Medulla oblongata (tissue), 1 donor: ENCODE measurements at regions not wholly inside any gene's neighbourhood (a gene's known extent, or its start where the extent isn't known, plus 50 kb on each side); places are given as distances from the start of the nearest gene placed in this dataset.

Experiments used
- DNase-seq: peaks from one replicate; pipeline ENCODE4 v3.0.0-alpha.2; 2015; ENCODE audit errors: extremely low spot score

DNA sequence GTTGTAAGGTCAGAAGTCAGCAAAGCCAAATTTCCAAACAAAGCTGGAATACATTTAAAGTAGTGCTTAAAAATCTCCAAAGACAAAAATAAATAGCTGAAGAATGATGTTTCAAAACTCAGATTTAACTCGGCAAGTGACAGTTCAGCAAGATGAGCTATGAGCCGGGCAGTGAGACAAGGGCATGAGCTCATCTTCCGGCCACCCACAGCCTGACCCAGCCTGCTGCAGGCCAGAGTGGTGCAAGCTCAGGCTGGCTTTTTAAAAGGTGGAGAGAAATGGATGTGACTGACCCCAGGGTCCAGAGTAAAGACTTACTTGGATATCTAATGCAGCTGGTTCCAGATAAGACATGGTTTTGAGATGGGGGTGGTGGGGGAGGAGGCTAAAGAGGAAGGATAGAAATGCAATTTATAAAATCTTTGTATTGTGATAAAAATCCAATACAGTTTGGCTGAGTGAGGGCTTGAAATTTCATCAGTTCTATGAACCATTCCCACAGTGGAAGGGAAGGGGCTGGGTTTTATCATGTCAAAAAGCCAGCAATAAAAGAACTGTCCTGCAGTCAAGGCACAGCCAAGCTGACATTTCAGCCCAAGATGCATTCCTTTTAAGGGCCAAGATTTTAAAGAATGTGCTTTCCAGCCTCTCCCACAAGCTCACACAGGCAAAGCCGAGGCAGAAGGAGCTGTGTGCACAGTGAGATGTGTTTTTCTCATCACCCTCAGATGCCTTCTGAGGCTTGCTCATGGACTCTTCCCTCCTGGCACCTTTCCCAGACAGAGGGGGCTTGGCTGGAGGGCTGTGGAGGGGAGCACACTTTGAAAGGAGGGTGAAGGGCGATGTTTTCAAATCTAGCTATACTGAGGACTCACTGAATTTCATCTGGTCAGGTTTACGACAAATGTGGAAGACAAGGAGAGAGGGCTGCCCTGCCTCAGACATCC, 97.9 kb upstream of the KLHL29 start:
- no peak for DNase-seq

DNA sequence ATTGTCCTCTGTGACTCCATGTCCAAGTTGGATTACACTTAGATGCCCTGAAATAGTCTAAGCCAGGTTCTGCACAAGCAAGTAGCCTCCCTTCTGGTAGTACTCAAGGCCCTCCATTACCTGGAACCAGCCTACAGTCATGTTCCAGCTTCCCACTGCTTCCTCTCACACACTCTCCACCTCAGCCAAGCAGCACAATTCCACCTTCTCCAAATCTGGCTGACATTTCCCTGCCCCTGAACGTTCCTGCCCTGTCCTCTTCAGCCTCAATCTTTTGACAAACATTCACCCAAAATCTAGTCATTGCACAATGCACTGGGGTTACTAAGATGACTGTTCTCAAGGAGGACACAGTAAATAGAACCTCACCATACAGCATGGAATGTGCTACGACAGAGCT, 95.3 kb upstream of the KLHL29 start:
- DNase-seq = no peak

DNA sequence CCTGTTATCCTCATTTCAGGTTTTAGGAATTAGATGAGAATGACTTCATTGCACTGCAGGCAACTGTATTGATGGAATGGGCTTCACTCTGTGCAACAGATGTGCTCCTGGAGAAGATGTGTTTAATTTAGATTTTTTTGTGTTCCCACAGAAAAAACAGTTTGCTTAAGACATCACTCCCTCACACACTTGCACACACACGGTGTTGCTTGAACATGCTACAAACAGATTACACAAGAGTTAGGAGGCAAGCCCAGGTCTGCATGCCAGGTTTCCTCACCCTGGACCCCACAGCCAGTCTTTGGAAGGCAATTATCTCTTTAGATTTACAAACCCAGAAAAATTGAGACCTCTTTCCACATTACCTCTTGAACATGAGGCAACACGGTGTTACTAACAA, 93.7 kb upstream of the KLHL29 start:
- no peak for DNase-seq

DNA sequence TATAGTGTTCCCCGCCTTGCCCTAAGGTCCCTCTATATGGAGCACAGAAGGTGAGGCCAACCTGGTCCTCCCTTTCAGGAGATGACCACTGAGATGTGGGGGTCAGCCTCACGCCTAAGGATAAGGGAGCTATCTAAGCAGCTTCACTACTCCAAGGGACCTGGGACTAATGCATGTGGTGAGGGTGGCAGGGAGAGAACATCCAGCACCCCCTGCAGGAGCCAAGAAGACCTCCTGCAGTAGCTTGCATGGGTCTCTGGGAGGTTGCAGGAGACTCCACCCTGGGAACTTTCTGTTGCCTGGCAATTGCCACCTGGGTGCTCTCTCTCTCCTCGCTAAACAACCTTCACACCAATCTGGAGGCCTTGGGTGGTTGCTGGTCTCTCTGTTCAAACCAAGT, 93.0 kb upstream of the KLHL29 start:
- no peak for DNase-seq

DNA sequence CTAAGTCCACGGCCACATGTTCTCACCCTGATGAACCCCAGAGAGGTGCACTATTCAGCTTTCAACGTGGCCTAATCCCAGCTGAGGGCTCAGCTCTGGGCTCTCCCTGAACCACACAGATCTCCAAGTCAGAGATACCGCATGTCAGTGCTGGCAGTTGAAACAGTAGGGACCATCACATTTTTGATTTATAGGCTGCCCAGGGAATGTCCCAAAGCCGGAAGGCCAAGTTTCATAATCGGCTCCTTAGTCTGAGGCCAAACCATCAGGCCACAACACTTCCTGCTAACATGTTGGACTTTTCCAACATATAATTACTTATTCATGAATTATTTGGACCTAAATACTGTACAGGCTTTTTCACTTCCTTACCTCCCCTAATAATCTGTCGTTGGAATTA, 91.9 kb upstream of the KLHL29 start:
- DNase-seq = no peak

DNA sequence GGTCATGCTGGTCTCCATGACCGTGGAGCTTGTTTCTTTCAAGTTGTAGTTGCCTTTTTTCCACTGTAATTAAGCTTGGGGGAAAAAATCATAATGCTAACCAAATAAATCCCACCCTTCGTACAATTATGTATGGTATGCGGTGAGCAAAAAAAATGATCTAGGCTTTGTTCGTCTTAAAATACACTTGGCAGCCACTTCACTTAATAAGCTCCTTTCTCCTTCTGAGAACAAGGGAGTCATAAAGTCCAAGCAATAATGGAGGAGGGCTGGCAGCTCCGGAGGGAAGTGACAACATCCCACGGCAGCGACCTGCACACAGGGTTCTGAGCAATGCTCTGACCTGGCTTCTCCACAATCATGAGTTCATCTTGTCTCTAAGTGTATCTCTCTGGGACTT, 91.2 kb upstream of the KLHL29 start:
- no peak for DNase-seq

DNA sequence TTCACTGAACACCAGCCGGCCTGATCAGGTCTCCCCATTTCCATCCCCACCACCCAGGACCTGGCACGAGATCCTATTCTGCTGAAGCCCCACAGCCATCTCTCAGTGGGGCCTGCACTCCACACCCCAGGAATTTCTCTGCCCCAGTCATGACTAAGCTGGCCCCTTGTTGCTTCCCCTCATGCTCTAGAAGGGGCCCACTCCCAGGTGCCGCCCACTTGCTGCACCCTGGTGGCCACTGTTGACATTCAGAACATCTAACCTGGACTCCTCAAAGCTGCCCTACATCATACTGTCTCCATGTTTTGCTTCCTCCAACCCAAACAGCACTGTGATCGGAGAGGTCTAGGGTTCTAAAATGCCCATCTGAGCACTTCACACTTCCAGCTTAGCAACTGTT, 90.7 kb upstream of the KLHL29 start:
- DNase-seq = no peak

DNA sequence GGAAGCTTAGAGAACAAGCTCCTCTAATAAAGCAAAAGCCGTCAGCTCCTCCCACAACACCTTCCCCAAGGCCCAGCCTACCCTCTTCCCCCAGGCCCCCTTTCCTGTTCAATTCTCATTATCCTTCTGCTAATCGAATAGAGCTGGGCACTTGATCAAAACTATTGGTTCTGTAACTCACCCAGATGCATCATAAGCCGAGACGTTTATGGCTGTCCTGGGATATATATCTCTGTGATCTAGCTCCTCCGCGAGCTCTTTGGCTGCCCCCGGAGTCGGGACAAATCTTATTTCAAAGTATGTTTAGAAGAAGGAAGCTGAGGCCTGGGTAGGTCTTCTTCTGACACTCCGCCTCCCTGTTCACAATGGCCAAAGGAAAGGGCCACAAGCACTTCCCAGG, 88.3 kb upstream of the KLHL29 start:
- no peak for DNase-seq

DNA sequence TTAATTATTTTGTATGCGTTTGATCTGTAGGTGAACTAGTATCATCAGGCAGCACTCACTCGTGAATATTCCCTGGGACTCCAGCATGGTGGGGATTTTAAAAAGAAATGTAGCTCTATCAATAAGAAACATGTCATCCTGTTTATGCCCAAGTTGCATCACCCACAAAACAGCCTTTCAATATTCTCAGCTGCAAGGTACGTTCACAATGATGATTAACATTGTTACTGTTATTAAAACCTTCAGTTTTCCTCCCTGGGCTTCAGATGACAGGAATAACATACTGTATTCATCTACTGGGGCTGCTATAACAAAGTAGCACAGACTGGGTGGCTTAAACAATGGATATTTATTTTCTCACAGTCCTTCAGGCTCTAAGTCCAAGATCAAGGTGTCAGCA, 87.9 kb upstream of the KLHL29 start:
- no peak for DNase-seq

DNA sequence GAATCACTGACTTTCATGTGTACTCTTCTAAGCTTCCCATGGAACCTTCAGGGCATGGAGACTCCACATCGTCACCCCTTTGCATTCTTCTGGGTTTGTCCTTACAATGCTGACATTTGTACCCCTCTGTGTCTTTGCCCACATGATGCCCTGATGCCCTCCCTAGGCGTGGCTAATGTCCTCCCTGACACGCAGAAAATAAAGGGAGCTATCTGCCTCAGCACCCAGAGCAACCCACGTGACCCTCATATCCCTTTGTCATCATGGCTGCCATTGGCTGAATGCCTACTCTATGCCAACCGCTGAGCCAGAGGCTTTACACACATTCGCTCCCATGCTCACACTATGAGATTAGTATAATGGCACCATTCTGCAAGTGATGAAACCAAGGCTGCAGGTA, 86.4 kb upstream of the KLHL29 start:
- DNase-seq = no peak

DNA sequence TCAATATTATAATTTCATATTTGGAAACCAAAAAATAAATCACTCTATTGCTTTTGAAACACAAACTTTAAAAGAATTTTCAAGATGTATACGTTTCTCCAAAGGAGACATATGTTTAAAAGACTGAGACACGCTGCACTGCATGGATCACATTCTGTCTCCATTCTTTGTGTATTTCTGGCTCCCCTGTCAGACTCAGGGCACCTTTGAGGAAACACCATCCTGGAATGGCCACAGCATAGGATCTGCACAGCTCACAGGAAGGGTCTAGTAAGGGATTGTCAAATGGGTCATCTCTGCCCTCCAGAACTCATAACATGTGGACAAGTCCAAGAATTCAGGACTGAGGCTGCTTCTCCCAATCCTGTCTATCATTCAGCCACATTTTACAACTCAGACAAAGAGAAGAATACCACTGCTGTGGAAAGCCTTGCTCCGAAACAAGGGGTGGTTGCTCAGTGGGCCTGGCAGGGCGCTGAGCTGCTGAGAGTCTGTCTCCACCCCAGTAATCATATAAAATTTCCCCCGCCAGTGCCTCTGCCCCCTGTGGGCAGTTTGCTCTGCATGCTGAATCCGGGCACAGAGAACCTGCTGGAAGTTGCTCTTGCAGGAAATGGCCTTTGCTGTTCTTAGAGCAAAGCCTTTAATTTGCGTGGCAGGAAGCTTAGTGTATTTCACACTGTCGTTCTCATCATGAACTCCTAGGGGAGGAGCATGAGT, 85.3 kb upstream of the KLHL29 start:
- no peak for DNase-seq

DNA sequence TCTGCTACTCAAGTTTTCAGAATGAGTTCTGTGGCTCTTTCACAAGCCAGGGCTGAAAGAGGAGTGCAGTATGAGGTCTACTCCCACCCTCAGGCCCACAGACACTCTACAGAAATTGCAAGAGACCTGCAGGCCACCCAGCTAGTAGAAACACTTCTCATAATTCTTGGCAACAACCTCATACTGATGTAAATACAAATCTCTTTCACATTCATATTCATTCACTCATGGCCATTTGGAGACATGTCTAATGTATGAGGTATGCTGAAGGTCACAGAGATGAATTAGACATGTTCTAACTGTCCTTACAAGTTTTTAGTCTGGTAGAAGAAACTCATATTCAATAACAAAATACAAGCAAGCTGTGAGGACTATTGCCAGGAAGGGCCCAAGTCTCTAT, 83.8 kb upstream of the KLHL29 start:
- DNase-seq = no peak

DNA sequence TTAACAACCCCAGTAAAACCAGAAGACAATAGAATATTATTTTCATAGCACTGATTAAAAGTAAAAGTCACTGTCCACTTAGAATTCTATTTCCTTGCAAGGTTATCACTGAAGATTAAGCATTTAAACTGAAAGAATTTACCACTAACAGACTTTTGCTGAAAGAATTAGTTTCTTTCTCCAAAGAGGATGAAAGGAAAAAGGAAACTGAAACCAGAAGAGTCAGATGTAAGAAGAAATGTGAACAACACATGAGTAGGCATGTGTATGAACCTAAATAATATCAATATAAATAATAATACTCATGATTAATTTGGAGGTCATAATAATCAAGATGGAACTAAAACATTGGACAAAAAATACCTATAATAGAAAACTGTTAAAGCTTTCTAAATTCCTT, 82.4 kb upstream of the KLHL29 start:
- DNase-seq = no peak

DNA sequence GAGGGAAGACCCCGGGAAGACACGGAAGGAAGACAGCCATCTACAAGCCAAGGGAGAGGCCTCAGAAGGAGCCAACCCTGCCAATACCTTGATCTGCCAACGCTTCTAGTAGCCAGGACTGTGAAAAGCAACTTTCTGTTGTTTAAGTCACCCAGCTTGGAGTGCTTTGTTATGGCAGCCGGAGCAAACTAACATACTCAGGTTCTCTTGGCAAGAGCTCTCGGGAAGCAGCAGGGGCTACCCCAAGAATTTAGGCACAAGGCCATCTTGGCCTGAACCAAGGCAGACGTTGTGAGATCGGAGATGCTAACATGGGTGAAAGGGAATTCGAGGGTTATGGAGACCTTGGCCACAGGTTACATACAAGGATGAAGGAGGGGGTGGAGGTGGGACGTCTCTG, 78.6 kb upstream of the KLHL29 start:
- DNase-seq = no peak

DNA sequence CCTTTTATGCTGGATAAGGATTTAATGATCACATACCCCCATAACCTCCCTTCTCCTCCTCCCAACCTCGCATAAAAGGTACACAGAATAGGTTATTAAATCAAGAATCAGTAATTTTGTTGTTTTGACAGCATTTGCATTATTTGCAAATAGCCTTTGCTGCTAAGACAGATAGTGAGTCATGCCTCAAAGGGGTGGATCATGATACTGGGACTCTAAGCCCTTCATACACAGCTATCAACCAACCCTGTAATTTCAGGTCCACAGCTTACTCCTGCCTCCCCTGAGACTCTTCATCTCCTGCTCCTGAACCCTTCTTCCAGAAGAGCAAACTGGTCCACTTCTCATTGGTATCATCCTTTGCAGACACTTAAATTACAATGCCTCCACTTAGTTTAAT, 73.8 kb upstream of the KLHL29 start:
- DNase-seq = no peak

DNA sequence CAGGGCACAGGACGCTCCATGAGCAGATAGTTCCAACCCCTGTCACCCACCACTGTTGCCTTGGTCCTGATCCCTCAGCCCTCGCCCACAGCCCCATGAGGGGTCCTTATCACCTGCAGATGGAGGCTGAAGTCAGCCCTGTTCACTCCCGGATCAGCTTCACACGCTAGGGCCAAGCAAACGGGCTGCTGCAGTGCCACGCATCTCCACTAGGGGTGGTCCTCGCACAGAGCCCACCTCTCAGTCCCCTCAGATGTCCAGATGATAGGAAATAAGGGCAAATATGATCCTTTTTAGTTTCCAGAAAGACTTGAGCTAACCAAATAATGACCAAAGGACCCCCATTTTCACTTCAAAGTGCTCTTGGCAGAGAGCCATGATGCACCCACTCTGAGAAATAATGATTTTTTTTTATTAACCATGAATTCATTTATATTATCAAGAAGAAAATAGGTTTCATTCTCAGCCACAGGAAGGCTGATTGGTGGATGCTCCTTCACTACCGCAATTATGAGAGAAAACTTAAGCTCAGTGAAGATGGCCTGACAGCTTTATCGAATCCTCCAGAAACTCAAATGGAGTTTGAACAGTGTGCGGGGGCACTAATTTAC, 71.9 kb upstream of the KLHL29 start:
- no peak for DNase-seq

DNA sequence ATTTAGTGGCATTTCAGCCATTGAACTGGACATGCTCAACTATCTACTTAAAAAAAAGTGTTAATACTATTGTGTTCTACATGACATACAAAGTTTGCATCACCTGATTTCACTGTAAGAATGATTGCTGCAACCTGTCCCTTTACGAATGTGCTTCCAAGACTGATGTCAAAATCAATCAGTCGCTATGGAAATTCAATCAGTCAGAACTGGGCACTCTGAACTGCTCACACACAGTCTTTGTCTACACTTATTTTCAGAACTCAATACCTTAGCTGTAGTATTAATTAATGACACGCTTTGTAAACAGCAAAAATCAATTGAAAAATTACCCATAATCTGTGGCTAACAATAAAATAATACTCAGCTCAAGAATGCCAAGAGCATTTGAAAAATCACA, 70.3 kb upstream of the KLHL29 start:
- DNase-seq = no peak

DNA sequence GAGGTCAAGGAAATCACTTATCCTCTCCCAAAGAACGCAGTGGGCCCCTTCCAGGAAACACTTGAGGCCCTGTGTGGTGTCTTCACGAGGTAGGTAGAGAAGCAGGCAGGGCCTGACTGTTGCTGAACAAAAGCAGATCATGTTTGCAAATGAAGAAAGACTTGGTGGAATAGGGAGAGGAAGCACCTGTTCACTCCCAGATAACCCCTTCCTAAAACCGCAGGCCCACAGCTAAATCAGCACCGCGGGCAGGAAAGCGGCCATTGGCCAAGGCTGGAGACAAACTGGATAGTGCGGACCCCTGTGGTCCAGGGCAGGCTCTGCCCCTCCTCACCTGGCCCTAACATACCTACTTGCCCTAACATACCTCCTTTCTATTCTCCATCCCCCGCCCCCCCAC, 64.9 kb upstream of the KLHL29 start:
- no peak for DNase-seq

DNA sequence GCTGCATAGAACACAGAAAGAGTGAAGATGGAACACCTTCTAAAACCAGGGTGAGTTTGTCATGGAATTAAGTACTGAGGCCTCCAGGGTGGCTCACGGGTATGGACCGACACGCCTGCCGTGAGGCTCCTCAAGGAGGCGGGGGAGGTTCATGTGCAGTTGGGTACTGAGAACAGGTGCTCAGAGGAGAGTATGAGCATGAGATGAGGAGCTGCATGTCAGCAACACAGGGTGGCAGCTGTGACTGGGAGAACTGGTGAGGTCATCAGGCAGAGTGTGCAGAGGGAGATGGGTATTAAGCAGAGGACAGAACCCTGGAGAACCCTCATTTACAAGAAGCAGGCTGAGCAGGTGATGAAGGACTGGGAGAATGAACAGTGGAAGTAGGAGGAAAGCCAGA, 63.2 kb upstream of the KLHL29 start:
- DNase-seq = no peak

DNA sequence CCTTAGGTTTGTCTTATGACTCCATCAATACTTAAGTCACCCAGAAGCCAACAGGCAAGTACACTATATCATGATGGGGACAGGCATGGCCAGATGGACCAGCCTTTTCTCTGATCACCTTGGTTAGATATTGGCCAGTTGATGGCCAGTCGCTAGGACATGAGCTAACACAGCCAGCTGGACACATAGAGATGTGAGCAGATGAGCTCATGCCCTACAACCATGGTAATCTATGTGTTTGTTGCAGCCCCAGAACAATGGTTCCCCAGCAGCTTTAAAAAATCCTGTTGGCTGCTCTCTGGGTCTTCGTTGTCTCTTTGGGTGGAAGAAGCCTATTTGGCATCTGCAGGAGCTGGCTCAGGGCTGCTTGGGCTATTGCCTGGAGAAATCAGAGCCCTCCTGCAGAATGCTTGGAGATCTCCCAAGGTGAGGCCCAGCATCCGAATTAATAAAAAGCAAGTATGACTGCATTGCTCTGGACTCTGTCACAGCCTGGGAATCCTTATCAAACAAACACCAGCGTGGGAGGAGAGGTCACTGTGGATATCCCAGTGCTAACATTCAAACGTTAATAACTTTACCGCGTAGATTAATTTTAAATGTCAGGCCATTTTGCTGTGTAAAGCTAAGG, 62.3 kb upstream of the KLHL29 start:
- no peak for DNase-seq

DNA sequence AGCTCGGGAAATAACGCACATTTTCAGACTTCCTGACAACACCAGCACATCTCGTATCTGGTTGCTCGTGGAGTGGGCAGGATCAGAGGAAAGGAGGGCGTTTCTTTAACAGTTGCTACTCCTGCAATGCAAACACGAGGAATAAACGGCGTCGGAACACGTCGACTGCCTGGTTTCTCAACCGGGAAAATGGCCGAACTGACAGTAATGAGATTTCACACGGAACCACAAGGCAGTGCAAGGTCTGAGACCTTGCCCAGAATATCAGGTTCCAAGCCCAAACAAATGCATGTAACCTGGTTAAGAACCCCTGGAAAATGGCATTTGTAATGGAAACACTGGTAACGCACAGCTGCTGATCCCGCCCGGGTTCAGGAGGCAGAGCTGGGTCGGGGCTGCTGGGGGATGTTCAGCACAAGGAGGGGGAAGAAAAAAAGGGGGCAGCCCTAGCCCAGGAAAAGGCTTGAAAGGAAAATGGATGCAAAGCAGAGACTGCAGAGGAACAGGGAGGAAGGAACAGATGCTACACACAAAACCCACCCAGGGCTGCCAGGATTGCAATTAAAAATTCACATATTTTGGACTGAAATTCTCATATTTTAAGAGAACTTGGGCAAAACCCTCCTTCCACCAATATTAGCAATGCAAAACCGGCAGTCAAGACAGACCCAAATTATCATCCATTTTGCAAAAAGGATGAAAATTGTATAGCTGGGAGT, 61.6 kb upstream of the KLHL29 start:
- no peak for DNase-seq
